MM.1S (cell line): ENCODE measurements at regions not wholly inside any gene's neighbourhood (a gene's known extent, or its start where the extent isn't known, plus 50 kb on each side); places are given as distances from the start of the nearest gene placed in this dataset.

Experiments used
- CTCF ChIP-seq: fragments of 300-600 bp; sonication (generic); IDR thresholded peaks from 2 replicates; pipeline ENCODE4 v1.5.1; 2016; ENCODE audit warnings: antibody characterized with exemption, low read length, mixed read lengths
- EZH2 ChIP-seq: fragments of 300-600 bp; sonication (generic); optimal IDR thresholded peaks from 2 replicates; pipeline ENCODE3; 2017; ENCODE audit warnings: low read depth, mild to moderate bottlenecking, antibody characterized with exemption, low read length, mixed read lengths

GRCh38 chr2:176747506-176747905 lies 465.1 kb upstream of the HNRNPA3 start:
- TF ChIP-seq CTCF (no peak), EZH2 (no peak)
